ENCODE measurements at regions not wholly inside any gene's neighbourhood (a gene's known extent, or its start where the extent isn't known, plus 50 kb on each side); places are given as distances from the start of the nearest gene placed in this dataset.
"Not testable (repeated sequence)": the region's sequence is repeated elsewhere in the genome, so short reads cannot be mapped to it uniquely, and the experiment has no call there.

DNA sequence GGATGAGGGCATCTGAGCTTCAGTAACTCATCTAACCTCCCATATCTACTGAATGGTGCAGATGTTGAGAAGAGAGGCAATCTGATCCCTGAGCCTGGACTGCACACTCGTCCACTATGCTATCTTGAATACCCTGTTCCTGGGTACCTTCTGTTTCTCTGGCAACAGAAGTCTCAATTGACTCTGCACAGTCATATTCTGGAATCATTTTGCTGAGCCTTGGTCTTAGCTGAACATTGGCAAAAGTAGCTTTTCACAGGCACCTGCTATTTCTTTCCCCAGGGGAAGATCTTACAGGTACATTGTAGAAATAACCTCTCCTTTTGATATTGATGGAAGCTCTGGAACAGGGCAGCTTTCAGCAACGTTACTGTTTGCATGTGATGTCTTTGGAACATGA is 161.5 kb upstream of the GPR101 start:
- no peak for DNase-seq

DNA sequence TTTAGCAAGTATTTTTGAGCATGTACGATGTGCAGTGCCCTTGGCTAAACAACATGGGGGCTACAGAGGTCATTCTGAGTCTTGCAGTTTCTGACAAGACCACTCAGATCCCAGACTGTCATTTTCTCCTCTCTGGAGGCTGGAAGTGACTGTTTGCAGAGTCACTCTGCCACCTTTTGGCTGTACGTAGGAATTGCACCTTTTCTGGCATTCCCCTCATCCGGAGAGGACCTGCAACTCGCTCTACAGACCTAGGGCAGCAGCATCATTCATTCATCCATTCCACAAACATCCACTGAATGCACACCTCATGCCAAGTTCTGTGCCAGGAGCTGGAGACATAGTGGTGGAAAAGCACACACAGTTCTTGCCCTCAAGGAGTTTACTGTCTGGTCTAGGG is 160.4 kb upstream of the GPR101 start:
- DNase-seq: peak; percentile 55

- no peak for DNase-seq
These were observed 153.7 kb upstream of the GPR101 start for GRCh38 chrX:137187540-137187939.

GRCh38 chrX:137178392-137178791 is 144.6 kb upstream of the GPR101 start:
- no peak for DNase-seq

- no peak for DNase-seq
These were observed 138.6 kb upstream of the GPR101 start for GRCh38 chrX:137172317-137172948.

GRCh38 chrX:137171626-137172025 is 137.8 kb upstream of the GPR101 start:
- DNase-seq: no peak

DNA sequence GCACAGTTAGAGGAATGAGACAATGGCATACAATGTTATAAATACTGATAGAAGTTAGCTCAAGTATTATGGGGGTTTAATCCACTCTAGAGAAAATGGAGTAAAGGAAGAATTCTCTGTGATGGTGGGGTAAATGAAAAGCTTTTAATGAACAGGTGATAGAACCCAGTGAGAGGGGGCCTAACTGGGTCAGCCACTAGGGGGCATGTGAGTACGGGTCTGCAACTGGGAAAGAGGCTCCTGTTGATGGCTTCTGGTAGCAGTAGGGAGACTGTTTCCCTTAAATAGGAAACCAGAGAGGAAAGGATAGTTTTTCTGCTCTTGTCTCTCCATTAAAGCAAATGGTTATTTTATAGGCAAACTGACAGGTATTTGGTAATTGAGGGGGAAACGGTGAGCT is 132.8 kb upstream of the GPR101 start:
- DNase-seq: no peak

DNA sequence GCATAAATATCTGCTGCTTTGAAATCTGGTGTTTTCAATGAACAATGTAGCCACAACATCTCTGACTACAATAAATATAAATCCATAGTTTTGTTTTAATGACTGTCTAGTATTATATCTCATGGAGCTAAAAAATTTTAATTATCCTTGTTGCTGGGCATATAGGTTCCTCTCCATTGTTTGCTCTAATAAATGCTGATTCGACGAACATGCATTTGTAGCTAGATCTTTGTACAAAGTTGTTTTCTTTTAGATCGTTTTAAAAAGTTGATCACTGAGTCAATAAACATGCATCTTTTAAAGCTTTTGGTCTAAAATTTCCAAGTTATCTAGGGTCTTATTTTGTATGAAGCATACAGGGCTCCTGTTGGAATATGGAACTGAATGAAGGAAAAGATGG is 130.5 kb upstream of the GPR101 start:
- DNase-seq: no peak

DNA sequence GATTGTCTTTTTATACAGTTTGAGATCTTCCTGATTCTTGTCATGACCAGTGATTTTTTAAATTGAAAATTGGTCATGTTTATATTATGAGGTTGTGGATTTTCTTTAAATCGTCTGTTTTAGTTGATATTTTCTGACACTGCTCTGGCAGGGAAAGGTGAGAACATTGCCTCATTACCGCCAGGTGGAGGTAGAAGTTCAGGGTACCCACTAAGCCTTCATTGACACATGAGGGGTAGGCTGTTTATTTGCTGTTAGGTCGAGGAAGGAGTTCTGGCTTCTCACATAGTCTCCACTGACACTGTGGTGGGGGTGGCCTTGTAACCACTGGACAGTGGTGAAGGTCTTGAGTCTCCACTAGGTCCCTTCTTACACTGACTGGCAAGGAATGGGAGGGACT is 117.6 kb upstream of the GPR101 start:
- no peak for DNase-seq

GRCh38 chrX:137143864-137144263 is 110.1 kb upstream of the GPR101 start:
- DNase-seq: no peak

GRCh38 chrX:137122651-137123050 is 88.9 kb upstream of the GPR101 start:
- DNase-seq: not testable (repeated sequence)

DNA sequence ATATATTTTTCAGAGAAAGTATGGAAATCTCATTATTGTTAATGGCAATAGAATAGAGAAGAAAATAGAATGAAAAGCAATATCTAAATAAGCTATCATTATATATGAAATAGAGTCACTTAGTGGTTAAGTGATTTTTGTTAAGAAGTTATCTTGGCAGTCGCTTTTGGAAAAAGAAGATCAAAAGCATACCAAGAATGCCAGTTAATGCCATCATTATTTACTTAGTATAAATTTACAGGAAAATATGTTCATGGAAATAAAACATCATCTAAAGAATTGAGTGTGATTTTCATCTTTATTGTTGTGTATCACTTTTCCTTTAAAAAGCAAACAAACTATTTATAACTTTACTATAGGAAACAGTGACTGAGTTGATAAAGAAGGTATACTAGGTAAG is 85.3 kb upstream of the GPR101 start:
- DNase-seq: no peak

DNA sequence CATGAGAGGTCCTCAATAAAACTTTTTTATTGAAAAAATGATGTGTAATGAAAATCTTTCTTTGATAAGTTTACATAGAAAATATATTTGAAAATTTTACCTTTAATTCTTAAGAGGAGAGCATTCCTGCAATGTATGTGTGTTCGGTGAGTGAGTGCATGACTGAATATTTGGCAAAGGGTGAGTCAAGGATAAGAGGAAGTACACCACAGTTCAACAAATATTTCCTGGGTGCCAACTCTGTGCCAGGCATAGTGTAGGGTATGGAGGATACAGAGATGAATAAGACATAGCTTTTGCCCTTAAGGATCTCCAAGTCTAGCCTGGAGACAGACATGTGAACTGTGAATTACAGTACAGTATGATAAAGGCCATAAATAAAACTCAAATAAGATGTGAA is 84.7 kb upstream of the GPR101 start:
- DNase-seq: no peak

DNA sequence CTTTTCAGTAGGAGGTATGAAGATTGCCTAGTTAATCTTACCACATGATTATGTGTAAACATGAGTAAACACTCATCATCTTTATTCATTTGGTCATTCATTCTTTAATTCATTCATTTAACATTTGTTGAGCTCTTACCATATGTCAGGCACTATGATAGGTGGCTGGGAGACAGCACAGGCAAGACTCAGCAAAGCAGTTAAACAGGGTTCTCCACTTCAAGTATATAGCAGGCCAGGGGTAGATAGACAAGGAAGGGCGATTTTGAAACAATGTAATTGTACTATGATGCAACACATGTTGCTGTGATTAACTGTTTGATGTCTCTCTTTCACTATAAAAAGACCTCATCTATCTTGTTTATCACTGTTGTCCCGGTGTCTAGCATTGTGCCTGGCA is 84.3 kb upstream of the GPR101 start:
- no peak for DNase-seq

DNA sequence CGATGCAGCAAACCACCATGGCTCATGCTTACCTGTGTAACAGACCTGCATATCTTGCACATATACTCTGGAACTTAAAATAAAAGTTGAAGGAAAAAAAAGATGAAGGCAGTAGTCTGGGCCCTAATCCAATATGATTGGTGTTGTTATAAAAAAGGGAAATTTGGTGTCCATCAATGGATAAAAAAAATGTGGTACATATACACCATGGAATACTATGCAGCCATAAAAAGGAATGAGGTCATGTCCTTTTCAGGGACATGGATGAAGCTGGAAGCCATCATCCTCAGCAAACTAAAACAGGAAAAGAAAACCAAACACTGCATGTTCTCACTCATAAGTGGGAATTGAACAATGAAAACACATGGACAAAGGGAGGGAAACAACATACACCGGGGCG is 74.1 kb upstream of the GPR101 start:
- not testable (repeated sequence) for DNase-seq

- no peak for DNase-seq
These were observed 67.6 kb upstream of the GPR101 start for GRCh38 chrX:137101273-137101990.

Data from activated effector memory CD4-positive, alpha-beta T cell treated with anti-CD3 and anti-CD28 coated beads, Interleukin-2, amount 50 U/mL, for 16 hours (primary cell).